Kidney (tissue), 13 donors: ENCODE measurements at regions not wholly inside any gene's neighbourhood (a gene's known extent, or its start where the extent isn't known, plus 50 kb on each side); places are given as distances from the start of the nearest gene placed in this dataset.

ENCODE experiments used
- DNase-seq, 5 donors: peaks; one replicate each; pipeline ENCODE4 v3.0.0-alpha.2; 2013 to 2020
- FAIRE-seq: peaks from 2 replicates; lab custom pipeline; 2012; peaks lifted over from hg19 to GRCh38; lab: Jason Lieb, UNC
- H3K27ac ChIP-seq, 2 donors: one replicate each; pipeline ENCODE4 v1.7.0; 2013; ENCODE audit warnings: low read depth in 2 of 2, low read length in 2 of 2, inconsistent platforms in 1 of 2
- H3K27me3 ChIP-seq: one replicate; pipeline ENCODE4 v1.7.1; 2013; ENCODE audit warnings: low read length, inconsistent platforms; ENCODE audit not compliant: control insufficient read depth, insufficient read depth
- H3K36me3 ChIP-seq, 3 donors: one replicate each; pipeline versions ENCODE4 v1.7.0 to v1.7.1; 2013; ENCODE audit warnings: low read length in 3 of 3, control low read depth in 1 of 3, inconsistent platforms in 1 of 3; ENCODE audit not compliant: insufficient read depth in 3 of 3, control insufficient read depth in 2 of 3
- H3K4me1 ChIP-seq, 3 donors: one replicate each; pipeline versions ENCODE4 v1.7.0 to v1.7.1; 2013; ENCODE audit warnings: low read length in 3 of 3, inconsistent platforms in 1 of 3, low read depth in 1 of 3; ENCODE audit not compliant: control insufficient read depth in 2 of 3, insufficient read depth in 2 of 3
- H3K4me3 ChIP-seq, 3 donors: one replicate each; pipeline versions ENCODE4 v1.7.0 to v1.8.1; 2013; ENCODE audit warnings: low read length in 3 of 3, control low read depth in 1 of 3, inconsistent platforms in 1 of 3
- H3K9ac ChIP-seq, 3 donors: one replicate each; pipeline versions ENCODE4 v1.7.0 to v1.7.1; 2013; ENCODE audit warnings: low read length in 3 of 3, control low read depth in 1 of 3, inconsistent platforms in 1 of 3
- H3K9me3 ChIP-seq, 3 donors: one replicate each; pipeline versions ENCODE4 v1.7.0 to v1.7.1; 2013; ENCODE audit warnings: low read length in 3 of 3, control low read depth in 1 of 3, inconsistent platforms in 1 of 3; ENCODE audit not compliant: control insufficient read depth in 2 of 3, insufficient read depth in 1 of 3
- CTCF ChIP-seq: IDR thresholded peaks from 3 replicates; pipeline ENCODE4 v1.5.1; 2012; ENCODE audit warnings: mild to moderate bottlenecking, moderate library complexity, borderline replicate concordance; ENCODE audit not compliant: insufficient read depth; ENCODE audit errors: extremely low read depth
- intact Hi-C: fragments of 100-400 bp; cut with DNase I; formaldehyde crosslinking; loops from one replicate; pipeline ENCODE4 v1.11.1; 2022
- donor health status: control.
- donor health status: control.
- donor health status: control.
- donor health status: control.
- donor health status: control.
- donor health status: DM: yes; HTN: yes; CAD: no.
- donor health status: Normal renal cell carcinoma (clear cell type).

- no peak for TF ChIP-seq CTCF
- no peaks in the 10 kb centered on the region for H3K27me3 ChIP-seq
- H3K4me1 ChIP-seq, result no peaks in the 10 kb centered on the region
- H3K36me3 ChIP-seq, result no peaks in the 10 kb centered on the region
- intact Hi-C loops, result no loop called here
- FAIRE-seq, result no peak
- no peaks in the 10 kb centered on the region for H3K9me3 ChIP-seq
- H3K9ac ChIP-seq, result no peak overlapping the region
- H3K4me3 ChIP-seq, result no peak overlapping the region
- DNase-seq, result no peak
- H3K27ac ChIP-seq, result no peak overlapping the region
Observed at GRCh38 chr9:30964332-30964731, 1420.1 kb upstream of the ACO1 start.

- intact Hi-C loops, result no loop called here
- Histone ChIP-seq H3K4me1 (no peaks in the 10 kb centered on the region), H3K9me3 (no peaks in the 10 kb centered on the region), H3K27ac (no peak overlapping the region), H3K4me3 (no peak overlapping the region), H3K27me3 (no peaks in the 10 kb centered on the region), H3K36me3 (no peaks in the 10 kb centered on the region), H3K9ac (no peak overlapping the region)
- FAIRE-seq (no peak), DNase-seq (peak in 2 of 5 donors; percentile 35 to 52)
- TF ChIP-seq CTCF, result no peak
Observed at GRCh38 chr9:30967476-30967875, 1417.0 kb upstream of the ACO1 start.

GRCh38 chr9:30970186-30970585 lies 1414.3 kb upstream of the ACO1 start:
- Histone ChIP-seq H3K36me3 (no peaks in the 10 kb centered on the region), H3K9me3 (no peaks in the 10 kb centered on the region), H3K27ac (no peak overlapping the region), H3K4me3 (no peak overlapping the region), H3K27me3 (no peaks in the 10 kb centered on the region), H3K4me1 (no peaks in the 10 kb centered on the region), H3K9ac (no peak overlapping the region)
- FAIRE-seq, result no peak
- no peak for DNase-seq
- intact Hi-C loops, result no loop called here
- TF ChIP-seq CTCF, result no peak

GRCh38 chr9:30970812-30971211 lies 1413.6 kb upstream of the ACO1 start:
- no peaks in the 10 kb centered on the region for H3K27me3 ChIP-seq
- DNase-seq (no peak), FAIRE-seq (no peak)
- no peak for TF ChIP-seq CTCF
- H3K4me3 ChIP-seq, result no peak overlapping the region
- no peak overlapping the region for H3K27ac ChIP-seq
- no peaks in the 10 kb centered on the region for H3K36me3 ChIP-seq
- no peak overlapping the region for H3K9ac ChIP-seq
- no peaks in the 10 kb centered on the region for H3K4me1 ChIP-seq
- intact Hi-C loops, result no loop called here
- H3K9me3 ChIP-seq, result no peaks in the 10 kb centered on the region
